GM18858 (cell line): ENCODE measurements at regions not wholly inside any gene's neighbourhood (a gene's known extent, or its start where the extent isn't known, plus 50 kb on each side); places are given as distances from the start of the nearest gene placed in this dataset.
"Not testable (repeated sequence)": the region's sequence is repeated elsewhere in the genome, so short reads cannot be mapped to it uniquely, and the experiment has no call there.

ENCODE experiments used
- ATAC-seq: cut with Tn5 transposase; IDR thresholded peaks from one replicate; pipeline ENCODE4 v1.9.1; 2021; ENCODE audit not compliant: unreplicated experiment

- ATAC-seq: peak; percentile 86
These were observed 60.0 kb upstream of the BANK1 start for GRCh38 chr4:101730291-101731117.

DNA sequence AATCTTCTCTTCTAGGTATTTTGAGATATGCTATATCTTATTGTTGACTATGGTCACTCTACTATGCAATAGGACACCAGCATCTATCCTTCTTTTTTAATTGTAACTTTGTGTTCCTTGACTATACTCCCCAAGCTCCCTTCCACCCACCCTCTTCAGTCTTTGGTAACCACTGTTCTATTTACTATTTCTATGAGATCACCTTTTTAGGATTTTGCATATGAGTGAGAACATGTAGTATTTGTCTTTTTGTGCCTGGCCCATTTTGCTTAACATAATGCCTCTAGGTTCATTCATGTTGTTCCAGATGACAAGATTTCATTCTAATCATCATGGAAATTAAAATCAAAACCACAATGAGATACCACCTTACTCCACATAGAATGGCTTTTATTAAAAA lies 63.3 kb upstream of the BANK1 start:
- no peak for ATAC-seq

- no peak for ATAC-seq
These were observed 66.4 kb upstream of the BANK1 start for GRCh38 chr4:101724093-101724492.

DNA sequence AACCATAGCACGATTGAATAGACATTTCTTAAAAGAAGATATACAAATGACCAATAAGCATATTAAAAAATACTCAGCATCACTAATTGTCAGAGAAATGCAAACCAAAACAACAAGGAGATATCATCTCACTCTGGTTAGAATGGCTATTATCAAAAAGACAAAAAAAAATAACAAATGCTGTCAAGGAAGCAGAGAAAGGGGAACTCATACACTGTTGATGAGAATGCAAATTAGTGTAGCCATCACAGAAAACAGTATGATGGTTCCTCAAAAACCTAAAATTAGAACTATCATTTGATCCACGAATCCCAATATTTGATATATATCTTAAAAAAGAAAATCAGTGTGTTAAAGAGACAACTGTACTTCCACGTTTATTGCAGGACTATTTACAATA lies 71.7 kb upstream of the BANK1 start:
- ATAC-seq: no peak

- no peak for ATAC-seq
These were observed 78.8 kb upstream of the BANK1 start for GRCh38 chr4:101711590-101712260.

DNA sequence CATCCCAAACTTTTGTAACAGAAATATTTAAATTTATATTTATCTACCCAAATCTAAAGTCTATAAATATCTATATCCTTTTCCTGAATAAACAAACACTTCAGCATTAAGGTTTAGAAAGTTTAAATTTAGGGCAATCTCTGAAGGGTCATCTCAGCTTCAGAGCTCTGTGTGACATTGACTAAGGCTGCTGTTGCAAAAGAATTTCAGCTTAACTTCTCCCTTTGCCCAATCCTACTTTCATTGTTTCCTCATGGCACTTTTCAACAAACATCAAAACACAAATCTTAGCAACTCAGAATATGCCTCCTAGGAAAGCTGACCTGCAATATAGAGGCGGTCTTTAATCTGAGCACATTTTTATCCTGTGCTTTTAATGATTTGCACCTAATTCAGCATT lies 79.7 kb upstream of the BANK1 start:
- ATAC-seq: no peak

GRCh38 chr4:101708293-101709039 lies 82.1 kb upstream of the BANK1 start:
- no peak for ATAC-seq

GRCh38 chr4:101707596-101707995 lies 82.9 kb upstream of the BANK1 start:
- no peak for ATAC-seq

GRCh38 chr4:101706535-101707057 lies 83.9 kb upstream of the BANK1 start:
- no peak for ATAC-seq

DNA sequence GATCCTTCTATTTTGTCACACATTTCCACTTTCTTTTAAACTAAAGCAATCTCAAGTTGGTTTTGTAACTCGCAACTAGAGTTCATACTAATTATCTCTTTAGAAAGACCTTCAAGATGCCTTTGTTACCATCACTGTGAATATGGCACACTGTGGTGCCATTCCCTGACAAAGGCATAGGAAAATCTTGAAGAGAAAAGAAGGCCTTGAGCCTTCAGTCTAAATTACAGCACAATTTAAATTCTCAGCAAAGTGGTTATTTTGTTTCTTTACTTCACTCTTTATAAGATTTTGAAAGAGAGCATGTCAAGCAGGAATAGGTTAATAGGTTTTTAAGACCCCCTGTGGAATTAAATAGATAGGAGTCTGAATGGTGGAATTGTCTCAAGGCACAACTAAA lies 89.0 kb upstream of the BANK1 start:
- ATAC-seq: no peak

DNA sequence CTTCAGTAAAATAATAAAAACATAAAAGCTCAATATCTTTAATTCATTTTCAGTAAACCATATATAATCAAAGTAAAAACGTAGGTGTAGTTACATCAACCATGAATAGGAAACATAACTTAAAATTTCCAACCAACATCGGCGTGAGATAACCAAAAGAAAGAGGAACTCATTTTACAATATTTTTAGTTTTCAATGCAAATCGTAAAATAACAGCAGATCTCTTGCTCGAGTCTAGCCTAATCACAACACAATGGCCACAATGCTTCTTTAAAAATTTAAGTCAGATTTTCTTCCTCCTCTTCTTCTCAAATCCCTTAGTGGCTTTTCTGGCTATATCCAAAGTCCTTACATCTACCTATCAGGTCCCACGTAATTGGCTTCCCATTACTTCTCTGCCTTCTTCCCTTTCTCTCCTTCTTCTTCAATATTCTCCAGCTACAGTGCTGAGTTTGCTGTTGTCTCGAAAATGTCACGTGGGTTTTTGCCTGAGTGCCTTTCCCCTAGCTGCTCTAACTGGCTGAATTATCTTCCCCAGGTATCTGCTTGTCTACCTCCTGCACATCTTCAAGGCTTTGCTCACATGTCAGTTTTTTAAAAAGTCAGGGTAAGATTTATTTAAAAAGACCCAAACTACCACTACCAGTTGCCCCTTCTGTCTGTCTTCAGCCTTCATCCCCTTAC lies 90.9 kb upstream of the BANK1 start:
- ATAC-seq: no peak

GRCh38 chr4:101697266-101697665 lies 93.3 kb upstream of the BANK1 start:
- no peak for ATAC-seq

DNA sequence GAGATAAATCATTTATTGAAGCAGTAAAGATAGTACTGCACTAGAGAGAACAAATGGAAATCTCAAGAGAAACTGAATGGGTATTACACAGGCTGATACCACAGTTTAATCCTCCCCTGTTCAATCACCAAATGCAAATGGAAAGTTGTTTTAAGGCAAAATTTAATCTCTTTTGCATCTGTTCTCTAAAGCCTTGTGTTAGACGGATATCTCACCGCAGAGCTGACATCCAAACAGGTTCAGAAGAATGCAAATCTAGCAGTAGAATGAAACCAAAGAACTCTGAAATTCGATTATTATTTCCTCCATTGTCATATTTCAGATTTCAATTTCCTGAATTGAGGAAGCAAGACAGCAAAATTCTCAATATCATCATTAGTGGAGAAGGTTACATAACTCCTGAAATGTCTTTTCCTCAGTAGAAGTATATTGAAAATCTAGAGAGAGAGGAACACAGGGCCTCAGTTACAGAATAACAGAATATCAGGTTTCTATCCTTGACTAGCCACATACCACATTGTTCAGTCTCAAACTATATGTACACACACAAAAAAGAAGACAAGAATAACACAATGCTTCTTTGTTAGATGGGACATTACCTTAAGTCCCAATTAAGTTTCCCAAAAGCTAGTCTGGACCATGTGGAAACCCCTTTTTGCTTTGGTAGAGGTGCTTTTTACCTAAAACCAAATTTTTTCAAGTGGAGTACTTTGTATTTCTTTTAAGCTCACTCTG lies 94.1 kb upstream of the BANK1 start:
- no peak for ATAC-seq

DNA sequence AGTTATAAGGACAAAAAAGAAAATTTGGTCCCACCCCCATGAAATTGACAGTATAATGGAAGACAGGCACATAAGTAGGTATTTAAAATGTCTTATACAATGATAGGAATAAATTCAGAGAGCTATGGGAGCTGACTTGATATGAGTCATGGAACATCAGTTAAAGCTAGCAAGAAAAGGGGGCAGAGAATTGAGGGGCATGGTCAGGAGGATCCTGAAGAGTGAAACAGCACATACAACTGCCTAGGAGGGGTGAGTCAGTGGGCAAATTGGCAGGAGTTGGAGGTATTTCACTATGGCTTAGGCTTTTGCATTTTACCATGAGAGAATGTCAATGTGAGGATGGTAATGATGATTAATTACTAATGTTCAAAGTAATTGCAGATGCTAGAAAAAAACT lies 95.4 kb upstream of the BANK1 start:
- no peak for ATAC-seq

- ATAC-seq: not testable (repeated sequence)
These were observed 96.1 kb upstream of the BANK1 start for GRCh38 chr4:101694403-101694802.

DNA sequence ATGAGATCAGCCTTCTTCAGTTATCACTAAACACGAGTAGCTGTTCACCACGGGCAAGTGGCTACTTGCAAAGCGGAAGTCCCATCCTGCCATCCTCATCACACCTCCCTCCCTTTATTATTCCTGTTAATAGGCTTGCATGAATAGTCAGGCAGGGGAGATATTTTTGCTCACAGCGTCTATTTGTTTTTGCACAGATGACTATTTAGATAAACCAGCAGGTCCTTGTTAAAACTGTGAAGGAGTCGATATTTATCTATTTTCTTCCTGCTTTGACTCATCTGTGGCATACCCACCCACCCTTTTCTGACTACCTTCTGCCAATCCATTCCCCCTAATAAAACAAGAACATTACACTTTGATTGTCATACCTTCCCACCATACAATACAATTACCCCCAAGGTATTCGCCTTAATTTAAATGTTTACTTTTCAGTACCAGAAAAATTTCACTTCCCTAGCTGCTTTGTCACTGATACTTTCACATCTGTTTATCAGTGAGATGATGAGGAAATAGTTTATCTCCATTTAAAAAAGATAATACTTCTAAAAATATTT lies 96.6 kb upstream of the BANK1 start:
- ATAC-seq: peak; percentile 78

- ATAC-seq: no peak
These were observed 101.3 kb upstream of the BANK1 start for GRCh38 chr4:101689220-101689619.

DNA sequence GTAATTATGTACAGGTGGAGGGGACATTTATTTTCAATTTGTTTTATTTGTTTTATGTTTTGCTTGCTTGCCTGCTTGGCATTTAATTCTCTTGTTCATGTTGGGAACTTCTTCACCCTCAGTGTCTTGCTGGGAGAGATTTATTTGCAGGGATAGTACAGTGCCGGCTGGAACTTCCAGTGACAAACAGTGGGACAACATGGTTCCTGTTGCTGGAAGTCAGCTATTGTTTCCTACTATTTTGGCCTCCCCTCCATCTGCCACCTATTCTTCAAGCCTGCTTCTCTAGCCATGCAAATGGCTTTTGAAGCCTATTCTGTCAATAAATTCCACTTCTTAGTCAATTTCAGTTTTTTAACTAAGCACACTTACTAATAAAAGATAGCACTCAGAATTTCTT lies 105.4 kb upstream of the BANK1 start:
- no peak for ATAC-seq

GRCh38 chr4:101682946-101683345 lies 107.6 kb upstream of the BANK1 start:
- no peak for ATAC-seq

GRCh38 chr4:101678180-101678579 lies 112.3 kb upstream of the BANK1 start:
- ATAC-seq: no peak
